Osteoblast (primary cell): ENCODE measurements at regions not wholly inside any gene's neighbourhood (a gene's known extent, or its start where the extent isn't known, plus 50 kb on each side); places are given as distances from the start of the nearest gene placed in this dataset.
"Not testable (repeated sequence)": the region's sequence is repeated elsewhere in the genome, so short reads cannot be mapped to it uniquely, and the experiment has no call there.

Experiments
- DNase-seq: peaks from one replicate; pipeline ENCODE4 v3.0.0; 2011; ENCODE audit warnings: low spot score, mixed read lengths; ENCODE audit not compliant: insufficient read length; ENCODE audit errors: missing footprints
- H2AFZ ChIP-seq: 2 replicates; pipeline ENCODE4 v1.6.0; 2011; ENCODE audit warnings: mild to moderate bottlenecking, low read length
- H3K27ac ChIP-seq: 2 replicates; pipeline ENCODE4 v1.5.1; 2011; ENCODE audit warnings: mild to moderate bottlenecking, low read depth, low read length, moderate library complexity
- H3K27me3 ChIP-seq: 2 replicates; pipeline ENCODE4 v1.6.0; 2012; ENCODE audit warnings: mild to moderate bottlenecking, control low read depth, inconsistent platforms, low read length, moderate library complexity; ENCODE audit not compliant: insufficient read depth
- H3K36me3 ChIP-seq: 2 replicates; pipeline ENCODE4 v1.5.1; 2011; ENCODE audit warnings: mild to moderate bottlenecking, low read length, control low read depth, moderate library complexity; ENCODE audit not compliant: insufficient read depth
- H3K4me1 ChIP-seq: 2 replicates; pipeline ENCODE4 v1.5.1; 2011; ENCODE audit warnings: mild to moderate bottlenecking, low read length, control low read depth, moderate library complexity; ENCODE audit not compliant: insufficient read depth
- H3K4me2 ChIP-seq: 2 replicates; pipeline ENCODE4 v1.6.0; 2011; ENCODE audit warnings: mild to moderate bottlenecking, low read length; ENCODE audit not compliant: insufficient read depth
- H3K4me3 ChIP-seq: fragments of 200-600 bp; sonication (generic); 3 replicates; pipeline ENCODE4 v1.5.1; 2012; ENCODE audit warnings: mild to moderate bottlenecking, low read length, inconsistent platforms; ENCODE audit not compliant: insufficient read depth
- H3K79me2 ChIP-seq: 2 replicates; pipeline ENCODE4 v1.6.0; 2012; ENCODE audit warnings: mild to moderate bottlenecking, low read length, control low read depth, inconsistent platforms; ENCODE audit not compliant: insufficient read depth
- H3K9me3 ChIP-seq: 2 replicates; pipeline ENCODE4 v1.5.1; 2011; ENCODE audit warnings: low read depth, low read length, control low read depth
- H4K20me1 ChIP-seq: 2 replicates; pipeline ENCODE4 v1.6.0; 2012; ENCODE audit warnings: mild to moderate bottlenecking, low read length, control low read depth; ENCODE audit not compliant: insufficient read depth
- CTCF ChIP-seq: IDR thresholded peaks from 2 replicates; pipeline ENCODE4 v1.5.1; 2011; ENCODE audit warnings: mild to moderate bottlenecking, low read depth, low read length, moderate library complexity; ENCODE audit errors: extremely low read depth

GRCh38 chr5:145408048-145408341 lies 427.1 kb downstream of the PRELID2 start:
- no peak overlapping the region for H3K4me3 ChIP-seq
- no peaks in the 10 kb centered on the region for H3K9me3 ChIP-seq
- no peaks in the 10 kb centered on the region for H3K27me3 ChIP-seq
- DNase-seq = no peak
- no peaks in the 10 kb centered on the region for H3K4me1 ChIP-seq
- H3K36me3 ChIP-seq = no peaks in the 10 kb centered on the region
- H3K4me2 ChIP-seq = no peak overlapping the region
- no peaks in the 10 kb centered on the region for H3K79me2 ChIP-seq
- H4K20me1 ChIP-seq = no peaks in the 10 kb centered on the region
- no peak overlapping the region for H2AFZ ChIP-seq
- no peak for TF ChIP-seq CTCF
- no peak overlapping the region for H3K27ac ChIP-seq

- Histone ChIP-seq H3K9me3 (no peaks in the 10 kb centered on the region), H3K4me2 (no peak overlapping the region), H3K27ac (no peak overlapping the region), H3K4me3 (no peak overlapping the region), H3K27me3 (no peaks in the 10 kb centered on the region), H3K79me2 (no peaks in the 10 kb centered on the region), H3K4me1 (no peaks in the 10 kb centered on the region), H4K20me1 (no peaks in the 10 kb centered on the region), H3K36me3 (no peaks in the 10 kb centered on the region), H2AFZ (no peak overlapping the region)
- no peak for TF ChIP-seq CTCF
- DNase-seq = no peak
Observed at GRCh38 chr5:145407300-145408047, 427.7 kb downstream of the PRELID2 start.

- Histone ChIP-seq H3K9me3 (no peaks in the 10 kb centered on the region), H4K20me1 (no peaks in the 10 kb centered on the region), H3K4me2 (no peak overlapping the region), H2AFZ (no peak overlapping the region), H3K4me1 (no peaks in the 10 kb centered on the region), H3K4me3 (no peak overlapping the region), H3K36me3 (no peaks in the 10 kb centered on the region), H3K27me3 (no peaks in the 10 kb centered on the region), H3K27ac (no peak overlapping the region), H3K79me2 (no peaks in the 10 kb centered on the region)
- no peak for TF ChIP-seq CTCF
- DNase-seq = no peak
Observed at GRCh38 chr5:145403992-145404391, 431.1 kb downstream of the PRELID2 start.

GRCh38 chr5:145396888-145397287 lies 438.3 kb downstream of the PRELID2 start:
- Histone ChIP-seq H3K27ac (no peak overlapping the region), H3K4me3 (no peak overlapping the region), H2AFZ (no peak overlapping the region), H3K9me3 (no peaks in the 10 kb centered on the region), H3K4me2 (no peak overlapping the region), H4K20me1 (no peaks in the 10 kb centered on the region), H3K27me3 (no peaks in the 10 kb centered on the region), H3K79me2 (no peaks in the 10 kb centered on the region), H3K36me3 (no peaks in the 10 kb centered on the region), H3K4me1 (no peaks in the 10 kb centered on the region)
- no peak for TF ChIP-seq CTCF
- DNase-seq = peak; percentile 14

- not testable (repeated sequence) for H3K27ac ChIP-seq, H3K4me3 ChIP-seq, H3K79me2 ChIP-seq, DNase-seq, H2AFZ ChIP-seq, H3K36me3 ChIP-seq, H3K27me3 ChIP-seq, H3K9me3 ChIP-seq, H3K4me2 ChIP-seq, H3K4me1 ChIP-seq, H4K20me1 ChIP-seq
Observed at GRCh38 chr5:145395151-145395550, 440.0 kb downstream of the PRELID2 start.
